ENCODE measurements at regions not wholly inside any gene's neighbourhood (a gene's known extent, or its start where the extent isn't known, plus 50 kb on each side); places are given as distances from the start of the nearest gene placed in this dataset.

- DNase-seq (ENCODE audit: insufficient read length, low spot score, missing footprints) = no peak
- no peaks in the 10 kb centered on the region for H4K20me1 ChIP-seq (ENCODE audit: insufficient read depth, low read length)
- TF ChIP-seq CTCF (IDR thresholded peaks at IDR 0.05; ENCODE audit: extremely low read depth, low read depth, low read length) = no peak
- H2AFZ ChIP-seq (ENCODE audit: low read length) = no peak overlapping the region
- no peaks in the 10 kb centered on the region for H3K79me2 ChIP-seq (ENCODE audit: insufficient read depth, low read length)
- no peak overlapping the region for H3K4me2 ChIP-seq (ENCODE audit: insufficient read depth, low read length)
- peaks cover 10% of the 10 kb centered on the region for H3K4me1 ChIP-seq (ENCODE audit: insufficient read depth, low read length)
- no peaks in the 10 kb centered on the region for H3K27me3 ChIP-seq (ENCODE audit: insufficient read depth, low read length)
- no peak overlapping the region for H3K4me3 ChIP-seq (ENCODE audit: insufficient read depth, low read length)
- H3K36me3 ChIP-seq (ENCODE audit: insufficient read depth, low read length) = no peaks in the 10 kb centered on the region
- H3K9me3 ChIP-seq (ENCODE audit: low read depth, low read length) = no peaks in the 10 kb centered on the region
- H3K27ac ChIP-seq (ENCODE audit: low read depth, low read length) = no peak overlapping the region
These were observed 687.0 kb downstream of the NTRK3 start for GRCh38 chr15:87569581-87569980.

GRCh38 chr15:87567406-87568030, 689.0 kb downstream of the NTRK3 start:
- H3K79me2 ChIP-seq (ENCODE audit: insufficient read depth, low read length) = no peaks in the 10 kb centered on the region
- no peak overlapping the region for H3K4me3 ChIP-seq (ENCODE audit: insufficient read depth, low read length)
- no peak overlapping the region for H3K4me2 ChIP-seq (ENCODE audit: insufficient read depth, low read length)
- no peaks in the 10 kb centered on the region for H4K20me1 ChIP-seq (ENCODE audit: insufficient read depth, low read length)
- H2AFZ ChIP-seq (ENCODE audit: low read length) = no peak overlapping the region
- H3K9me3 ChIP-seq (ENCODE audit: low read depth, low read length) = no peaks in the 10 kb centered on the region
- H3K4me1 ChIP-seq (ENCODE audit: insufficient read depth, low read length) = peaks cover 10% of the 10 kb centered on the region
- H3K27ac ChIP-seq (ENCODE audit: low read depth, low read length) = no peak overlapping the region
- H3K27me3 ChIP-seq (ENCODE audit: insufficient read depth, low read length) = no peaks in the 10 kb centered on the region
- no peak for DNase-seq (ENCODE audit: insufficient read length, low spot score, missing footprints)
- no peak for TF ChIP-seq CTCF (IDR thresholded peaks at IDR 0.05; ENCODE audit: extremely low read depth, low read depth, low read length)
- no peaks in the 10 kb centered on the region for H3K36me3 ChIP-seq (ENCODE audit: insufficient read depth, low read length)

- Histone ChIP-seq H3K4me2 (ENCODE audit: insufficient read depth, low read length) (no peak overlapping the region), H2AFZ (ENCODE audit: low read length) (no peak overlapping the region), H3K36me3 (ENCODE audit: insufficient read depth, low read length) (no peaks in the 10 kb centered on the region), H3K27me3 (ENCODE audit: insufficient read depth, low read length) (no peaks in the 10 kb centered on the region), H3K4me1 (ENCODE audit: insufficient read depth, low read length) (peaks cover 9% of the 10 kb centered on the region), H3K9me3 (ENCODE audit: low read depth, low read length) (no peaks in the 10 kb centered on the region), H4K20me1 (ENCODE audit: insufficient read depth, low read length) (no peaks in the 10 kb centered on the region), H3K4me3 (ENCODE audit: insufficient read depth, low read length) (no peak overlapping the region), H3K27ac (ENCODE audit: low read depth, low read length) (no peak overlapping the region), H3K79me2 (ENCODE audit: insufficient read depth, low read length) (no peaks in the 10 kb centered on the region)
- DNase-seq (ENCODE audit: insufficient read length, low spot score, missing footprints) = no peak
- TF ChIP-seq CTCF (IDR thresholded peaks at IDR 0.05; ENCODE audit: extremely low read depth, low read depth, low read length) = no peak
These were observed 690.3 kb downstream of the NTRK3 start for GRCh38 chr15:87566236-87566635.

- no peaks in the 10 kb centered on the region for H4K20me1 ChIP-seq (ENCODE audit: insufficient read depth, low read length)
- H3K4me3 ChIP-seq (ENCODE audit: insufficient read depth, low read length) = no peak overlapping the region
- H2AFZ ChIP-seq (ENCODE audit: low read length) = no peak overlapping the region
- TF ChIP-seq CTCF (IDR thresholded peaks at IDR 0.05; ENCODE audit: extremely low read depth, low read depth, low read length) = no peak
- H3K79me2 ChIP-seq (ENCODE audit: insufficient read depth, low read length) = no peaks in the 10 kb centered on the region
- no peak for DNase-seq (ENCODE audit: insufficient read length, low spot score, missing footprints)
- no peaks in the 10 kb centered on the region for H3K36me3 ChIP-seq (ENCODE audit: insufficient read depth, low read length)
- no peak overlapping the region for H3K27ac ChIP-seq (ENCODE audit: low read depth, low read length)
- no peaks in the 10 kb centered on the region for H3K4me1 ChIP-seq (ENCODE audit: insufficient read depth, low read length)
- no peaks in the 10 kb centered on the region for H3K27me3 ChIP-seq (ENCODE audit: insufficient read depth, low read length)
- H3K4me2 ChIP-seq (ENCODE audit: insufficient read depth, low read length) = no peak overlapping the region
- H3K9me3 ChIP-seq (ENCODE audit: low read depth, low read length) = no peaks in the 10 kb centered on the region
These were observed 691.9 kb downstream of the NTRK3 start for GRCh38 chr15:87564681-87565080.

All from osteoblast (primary cell).